ENCODE measurements at regions not wholly inside any gene's neighbourhood (a gene's known extent, or its start where the extent isn't known, plus 50 kb on each side); places are given as distances from the start of the nearest gene placed in this dataset.

DNA sequence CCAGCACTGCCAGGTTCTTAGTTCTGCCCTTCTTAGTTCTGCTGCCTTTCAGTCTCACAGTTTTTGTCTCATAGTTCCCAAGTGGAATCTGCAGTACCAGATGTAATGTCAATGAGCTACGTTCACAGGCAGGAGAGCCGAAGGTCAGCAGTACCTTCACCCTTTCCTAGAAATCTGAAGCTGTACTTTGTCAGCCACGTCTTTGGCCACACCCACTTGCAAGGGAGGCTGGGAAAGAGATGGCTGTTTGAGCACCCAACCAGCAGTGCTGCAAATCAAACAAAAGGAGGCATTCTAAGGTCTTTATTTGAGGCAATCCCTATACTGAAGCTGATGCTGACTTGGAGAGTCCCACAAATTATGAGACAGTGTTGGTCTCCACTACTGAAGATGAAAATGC is 199.1 kb upstream of the NPY2R start:
- no peak for TF ChIP-seq CTCF (conservative IDR thresholded peaks at IDR 0.05)
- TF ChIP-seq ZFX (IDR thresholded peaks at IDR 0.05), result no peak
- H3K27ac ChIP-seq, result no peak overlapping the region

DNA sequence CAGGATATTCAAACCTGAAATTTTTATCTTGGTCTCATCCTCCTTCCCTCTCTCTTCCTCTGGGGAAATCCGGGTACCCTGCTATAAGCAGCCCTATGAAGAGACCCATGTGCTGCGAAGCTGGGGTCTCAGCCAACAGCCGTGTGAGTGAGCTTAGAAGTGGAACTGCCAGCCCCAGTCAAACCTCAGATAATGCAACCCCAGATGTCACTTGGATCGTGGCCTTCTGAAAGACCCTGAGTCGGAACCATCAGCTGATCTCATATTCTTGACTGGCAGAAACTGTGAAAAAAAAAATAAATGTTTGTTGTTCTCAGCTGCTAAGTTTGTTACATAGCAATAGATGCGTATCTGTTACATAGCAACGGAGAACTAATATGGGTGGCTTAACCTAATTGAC is 198.1 kb upstream of the NPY2R start:
- no peak overlapping the region for H3K27ac ChIP-seq
- TF ChIP-seq CTCF (conservative IDR thresholded peaks at IDR 0.05) (no peak), ZFX (IDR thresholded peaks at IDR 0.05) (no peak)

GRCh38 chr4:155011163-155011780 is 197.2 kb upstream of the NPY2R start:
- no peak for TF ChIP-seq CTCF (conservative IDR thresholded peaks at IDR 0.05)
- H3K27ac ChIP-seq, result no peak overlapping the region

GRCh38 chr4:155012469-155012868 is 196.0 kb upstream of the NPY2R start:
- no peak overlapping the region for H3K27ac ChIP-seq
- no peak for TF ChIP-seq ZFX (IDR thresholded peaks at IDR 0.05)
- no peak for TF ChIP-seq CTCF (conservative IDR thresholded peaks at IDR 0.05)

GRCh38 chr4:155017426-155017825 is 191.0 kb upstream of the NPY2R start:
- H3K27ac ChIP-seq, result no peak overlapping the region
- TF ChIP-seq ZFX (IDR thresholded peaks at IDR 0.05) (no peak), CTCF (conservative IDR thresholded peaks at IDR 0.05) (no peak)

DNA sequence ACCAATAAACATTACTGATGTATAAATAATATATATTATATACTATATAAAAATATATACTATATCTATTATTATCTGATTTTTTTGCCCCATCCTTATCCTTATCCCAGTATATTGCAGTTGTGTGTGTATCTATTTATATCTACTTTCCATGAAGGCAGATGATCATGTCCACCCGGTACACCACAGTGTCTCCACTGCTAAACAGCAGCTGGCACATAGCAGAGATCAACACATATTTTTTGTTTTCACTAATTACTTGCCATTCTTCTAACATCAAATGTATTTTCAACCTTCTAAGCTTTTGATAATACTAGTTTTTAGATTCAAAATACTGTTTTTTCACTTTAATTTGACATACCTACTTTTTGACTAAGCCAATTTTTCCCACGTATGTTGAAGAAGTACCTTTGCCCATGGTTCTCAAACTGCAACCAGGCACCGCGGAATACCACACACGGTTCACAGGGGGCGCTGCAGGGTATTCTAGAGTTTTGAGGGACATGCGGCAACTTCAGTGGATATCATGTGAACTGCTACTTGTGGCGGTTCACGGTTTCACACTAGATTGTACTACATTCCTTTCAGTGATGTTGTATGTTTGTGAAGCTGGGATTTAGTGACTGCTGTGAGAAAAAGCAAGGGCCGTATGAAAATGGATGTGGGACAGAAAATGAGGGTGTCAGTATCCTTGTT is 182.5 kb upstream of the NPY2R start:
- no peak overlapping the region for H3K27ac ChIP-seq
- no peak for TF ChIP-seq ZFX (IDR thresholded peaks at IDR 0.05)
- peak; percentile 48 for TF ChIP-seq CTCF (conservative IDR thresholded peaks at IDR 0.05)

- no peak overlapping the region for H3K27ac ChIP-seq
- TF ChIP-seq ZFX (IDR thresholded peaks at IDR 0.05) (no peak), CTCF (conservative IDR thresholded peaks at IDR 0.05) (no peak)
Measured at GRCh38 chr4:155026715-155027114, 181.7 kb upstream of the NPY2R start.
